CD4-positive, alpha-beta T cell treated with Interleukin-15 for 1 hour (primary cell): ENCODE measurements at regions not wholly inside any gene's neighbourhood (a gene's known extent, or its start where the extent isn't known, plus 50 kb on each side); places are given as distances from the start of the nearest gene placed in this dataset.
"Not testable (repeated sequence)": the region's sequence is repeated elsewhere in the genome, so short reads cannot be mapped to it uniquely, and the experiment has no call there.

Source experiments
- DNase-seq: peaks from one replicate; pipeline ENCODE4 v3.0.0-alpha.2; 2020

GRCh38 chr1:53399370-53400133 is 59.6 kb upstream of the DMRTB1 start:
- not testable (repeated sequence) for DNase-seq

GRCh38 chr1:53400761-53401674 is 58.2 kb upstream of the DMRTB1 start:
- no peak for DNase-seq

DNA sequence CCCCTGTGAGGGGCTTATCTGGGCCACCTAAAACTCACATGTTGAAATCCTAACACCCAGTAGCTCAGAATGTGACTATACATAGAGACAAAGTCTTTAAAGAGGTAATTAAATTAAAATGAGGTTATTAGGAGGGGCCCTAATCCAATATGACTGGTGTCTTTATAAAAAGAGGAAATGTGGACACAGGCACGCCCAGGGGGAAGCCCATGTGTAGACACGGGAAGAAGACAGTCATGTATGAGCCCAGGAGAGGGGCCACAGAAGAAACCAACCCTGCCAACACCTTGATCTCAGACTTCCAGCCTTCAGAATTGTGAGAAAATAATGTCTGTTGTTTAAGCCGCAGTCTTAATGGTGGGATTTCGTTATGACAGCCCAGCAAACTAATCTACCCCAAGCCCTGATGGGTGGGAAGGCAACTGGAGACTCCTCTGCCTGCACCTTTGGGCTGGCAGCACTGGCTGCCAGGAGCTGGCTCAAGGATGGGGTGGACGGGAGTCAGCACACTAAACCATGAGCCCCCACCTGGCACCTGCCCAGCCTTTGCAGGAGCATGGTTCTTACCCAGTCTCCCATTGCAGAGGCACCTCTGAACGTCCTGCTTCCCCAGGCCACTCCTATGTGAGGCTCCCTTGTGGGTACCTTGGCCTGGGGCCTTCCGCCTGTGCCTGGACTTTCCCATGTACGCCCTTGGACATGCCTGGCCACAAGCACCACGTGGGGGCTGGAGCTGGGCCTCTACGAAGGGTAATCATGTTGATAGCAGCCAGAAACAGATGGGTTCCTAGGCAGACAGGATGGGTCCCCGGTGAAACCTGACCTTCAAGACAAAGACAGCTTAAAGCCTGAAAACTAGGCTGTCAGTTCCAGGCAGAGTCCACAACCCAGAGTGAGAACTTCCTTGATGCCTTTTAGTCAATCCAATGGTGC is 57.1 kb upstream of the DMRTB1 start:
- peak; percentile 30 for DNase-seq

DNA sequence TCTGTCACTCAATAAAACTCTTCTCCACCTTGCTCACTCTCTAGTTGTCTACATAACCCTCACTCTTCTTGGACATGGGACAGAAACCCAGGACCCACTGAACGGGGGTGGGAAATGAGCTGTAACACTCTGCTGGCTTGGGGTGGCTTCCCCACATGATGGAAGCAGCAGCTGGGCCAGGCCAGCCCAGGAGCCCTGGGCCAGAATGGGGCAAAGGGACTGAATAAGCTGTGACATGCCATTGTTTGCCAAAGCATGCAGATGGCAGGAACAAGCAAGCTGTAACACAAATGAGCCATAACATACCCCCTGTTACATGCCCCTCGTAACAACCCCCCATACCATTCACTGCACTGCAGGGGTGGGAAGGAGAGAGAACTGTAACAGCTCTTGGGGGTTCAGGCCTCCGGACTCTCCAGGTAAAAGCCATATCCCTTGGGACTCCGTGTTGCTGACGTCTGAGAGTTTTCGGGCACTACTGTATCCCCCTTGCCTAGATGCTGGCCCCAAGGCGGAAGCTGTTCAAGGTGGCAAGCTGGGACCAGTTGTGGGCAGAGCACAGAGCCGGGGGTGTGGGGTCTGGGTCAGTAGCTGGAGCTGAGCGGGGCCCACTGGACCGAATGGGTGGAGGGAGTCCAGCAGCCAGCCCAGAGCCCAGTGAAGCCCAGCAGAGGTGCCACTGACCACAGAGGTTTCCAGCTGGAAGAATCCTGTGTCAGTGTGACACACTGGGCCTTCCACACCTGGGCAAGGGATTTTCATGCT is 56.1 kb upstream of the DMRTB1 start:
- no peak for DNase-seq

DNA sequence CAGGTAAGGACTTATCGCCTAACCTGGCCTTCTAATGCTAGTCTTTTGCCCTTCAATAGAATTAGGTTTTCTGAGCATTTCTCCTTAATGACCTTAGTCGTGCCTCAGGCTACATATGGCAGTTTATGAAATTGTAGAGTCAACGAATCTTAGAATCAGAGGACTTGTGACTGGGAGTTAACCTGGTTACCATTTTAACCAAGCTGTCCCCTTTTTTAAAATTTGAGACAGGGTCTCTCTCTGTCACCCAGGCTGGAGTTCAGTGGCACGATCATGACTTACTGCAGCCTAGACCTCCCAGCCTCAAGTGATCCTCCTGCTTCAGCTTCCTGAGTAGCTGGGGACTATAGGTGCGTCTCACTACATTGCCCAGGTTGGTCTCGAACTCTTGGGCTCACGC is 53.5 kb upstream of the DMRTB1 start:
- no peak for DNase-seq

DNA sequence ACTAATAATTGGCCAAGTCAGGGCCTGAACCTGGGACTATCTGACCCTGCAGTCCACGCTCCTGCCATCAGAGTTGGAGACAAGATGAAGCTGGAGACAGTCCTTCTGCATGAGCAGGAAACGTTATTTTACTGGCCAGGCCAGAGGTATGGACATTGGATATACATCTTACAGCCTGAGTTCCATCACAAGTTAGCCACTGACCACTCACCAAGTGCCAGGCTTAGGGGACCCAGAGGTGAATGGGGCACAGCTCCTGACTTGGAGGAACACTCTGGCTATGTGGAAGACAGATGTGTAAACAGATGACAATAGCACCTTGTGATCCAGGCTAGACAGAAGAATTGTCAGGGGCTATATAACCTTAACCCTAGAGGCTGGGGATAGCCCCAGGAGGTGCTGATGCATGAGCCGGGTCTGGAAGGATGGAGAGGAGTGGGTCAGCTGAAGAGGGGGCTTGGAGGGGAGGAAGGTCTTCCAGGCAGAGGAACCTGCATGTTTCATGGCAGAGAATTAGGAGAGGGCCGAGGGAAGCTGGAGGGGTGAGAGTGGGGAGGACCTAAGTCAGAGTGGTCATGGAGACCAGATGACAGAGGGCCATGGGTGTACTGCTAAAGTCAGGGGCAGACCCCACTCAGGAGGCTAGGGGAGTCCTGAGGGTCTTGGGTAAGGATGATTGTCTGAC is 52.5 kb upstream of the DMRTB1 start:
- no peak for DNase-seq

- DNase-seq, result no peak
Observed at GRCh38 chr1:53408013-53408754, 51.0 kb upstream of the DMRTB1 start.

GRCh38 chr1:53408755-53409129 is 50.5 kb upstream of the DMRTB1 start:
- no peak for DNase-seq

DNA sequence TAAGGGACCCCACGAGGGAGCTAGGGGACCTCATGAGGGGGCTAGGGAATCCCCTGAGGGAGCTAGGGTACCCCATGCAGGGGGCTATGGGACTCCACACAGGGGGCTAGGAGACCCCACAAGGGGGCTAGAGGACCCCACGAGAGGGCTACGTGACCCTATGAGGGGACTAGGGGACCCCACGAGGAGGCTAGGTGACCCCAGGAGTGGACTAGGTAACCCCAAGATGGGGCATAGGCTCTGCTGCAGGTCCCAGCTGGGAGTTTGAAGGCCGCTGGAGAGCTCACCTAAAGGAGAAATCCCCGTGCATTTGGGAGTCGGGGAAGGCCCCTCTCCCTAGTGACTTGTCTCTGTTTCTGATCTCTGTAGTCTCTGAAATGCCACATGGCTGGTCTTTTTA is 50.0 kb upstream of the DMRTB1 start:
- no peak for DNase-seq
